Activated T-helper 2 cell treated with anti-CD3 and anti-CD28 coated beads, Interferon-gamma antibody, Interleukin-2, Interleukin-4, amounts not matched to agents 10 μg/mL and 5 μg/mL and 100 μg/mL, durations not matched to agents 14 hours and 24 hours and 36 hours (primary cell): ENCODE measurements at regions not wholly inside any gene's neighbourhood (a gene's known extent, or its start where the extent isn't known, plus 50 kb on each side); places are given as distances from the start of the nearest gene placed in this dataset.

ENCODE experiments used
- DNase-seq: peaks from one replicate; pipeline ENCODE4 v3.0.0; 2021; ENCODE audit warnings: low spot score
- H3K27ac Mint-ChIP-seq: one replicate; pipeline ENCODE4 v1.8.0; 2021; ENCODE audit warnings: mixed read lengths
- H3K27me3 Mint-ChIP-seq: one replicate; pipeline ENCODE4 v1.8.0; 2021; ENCODE audit warnings: low read depth, mixed read lengths
- H3K36me3 Mint-ChIP-seq: one replicate; pipeline ENCODE4 v1.8.0; 2021; ENCODE audit warnings: low read depth, mixed read lengths
- H3K4me1 Mint-ChIP-seq: one replicate; pipeline ENCODE4 v1.8.0; 2021; ENCODE audit warnings: low read depth, mixed read lengths
- H3K4me3 Mint-ChIP-seq: one replicate; pipeline ENCODE4 v1.8.0; 2021; ENCODE audit warnings: low read depth, mild to moderate bottlenecking, moderate library complexity, mixed read lengths
- H3K9me3 Mint-ChIP-seq: one replicate; pipeline ENCODE4 v1.8.0; 2021; ENCODE audit warnings: mixed read lengths
- intact Hi-C: fragments of 100-400 bp; cut with micrococcal nuclease; formaldehyde crosslinking; loops from one replicate; pipeline ENCODE4 v1.15.1; 2023

GRCh38 chr2:129884221-129884786 is 95.2 kb upstream of the RAB6C start:
- intact Hi-C loops: no loop called here
- H3K4me3 Mint-ChIP-seq: no peak overlapping the region
- DNase-seq: no peak
- no peaks in the 10 kb centered on the region for H3K9me3 Mint-ChIP-seq
- H3K4me1 Mint-ChIP-seq: no peaks in the 10 kb centered on the region
- H3K27me3 Mint-ChIP-seq: no peaks in the 10 kb centered on the region
- no peak overlapping the region for H3K27ac Mint-ChIP-seq
- no peaks in the 10 kb centered on the region for H3K36me3 Mint-ChIP-seq

- Mint-ChIP-seq H3K27ac (no peak overlapping the region), H3K4me3 (no peak overlapping the region), H3K36me3 (no peaks in the 10 kb centered on the region), H3K27me3 (no peaks in the 10 kb centered on the region), H3K4me1 (no peaks in the 10 kb centered on the region), H3K9me3 (no peaks in the 10 kb centered on the region)
- DNase-seq: no peak
- intact Hi-C loops: no loop called here
Measured at GRCh38 chr2:129885735-129886134, 93.7 kb upstream of the RAB6C start.

- no peaks in the 10 kb centered on the region for H3K9me3 Mint-ChIP-seq
- no peaks in the 10 kb centered on the region for H3K4me1 Mint-ChIP-seq
- DNase-seq: no peak
- H3K27ac Mint-ChIP-seq: no peak overlapping the region
- no peak overlapping the region for H3K4me3 Mint-ChIP-seq
- H3K36me3 Mint-ChIP-seq: no peaks in the 10 kb centered on the region
- intact Hi-C loops: no loop called here
- H3K27me3 Mint-ChIP-seq: no peaks in the 10 kb centered on the region
Measured at GRCh38 chr2:129887688-129888266, 91.7 kb upstream of the RAB6C start.

GRCh38 chr2:129888461-129888860 is 91.0 kb upstream of the RAB6C start:
- Mint-ChIP-seq H3K27me3 (no peaks in the 10 kb centered on the region), H3K4me1 (no peaks in the 10 kb centered on the region), H3K36me3 (no peaks in the 10 kb centered on the region), H3K9me3 (no peaks in the 10 kb centered on the region), H3K27ac (no peak overlapping the region), H3K4me3 (no peak overlapping the region)
- intact Hi-C loops: no loop called here
- no peak for DNase-seq

- Mint-ChIP-seq H3K4me3 (no peak overlapping the region), H3K9me3 (no peaks in the 10 kb centered on the region), H3K36me3 (no peaks in the 10 kb centered on the region), H3K4me1 (no peaks in the 10 kb centered on the region), H3K27ac (no peak overlapping the region), H3K27me3 (no peaks in the 10 kb centered on the region)
- intact Hi-C loops: no loop called here
- no peak for DNase-seq
Measured at GRCh38 chr2:129888896-129889295, 90.6 kb upstream of the RAB6C start.

GRCh38 chr2:129891341-129892320 is 87.8 kb upstream of the RAB6C start:
- Mint-ChIP-seq H3K36me3 (no peaks in the 10 kb centered on the region), H3K4me3 (no peak overlapping the region), H3K27me3 (no peaks in the 10 kb centered on the region), H3K27ac (no peak overlapping the region), H3K4me1 (no peaks in the 10 kb centered on the region), H3K9me3 (no peaks in the 10 kb centered on the region)
- DNase-seq: no peak
- intact Hi-C loops: no loop called here

- intact Hi-C loops: no loop called here
- H3K36me3 Mint-ChIP-seq: no peaks in the 10 kb centered on the region
- H3K27ac Mint-ChIP-seq: no peak overlapping the region
- no peaks in the 10 kb centered on the region for H3K9me3 Mint-ChIP-seq
- no peaks in the 10 kb centered on the region for H3K27me3 Mint-ChIP-seq
- H3K4me1 Mint-ChIP-seq: no peaks in the 10 kb centered on the region
- H3K4me3 Mint-ChIP-seq: no peak overlapping the region
- no peak for DNase-seq
Measured at GRCh38 chr2:129892360-129892759, 87.1 kb upstream of the RAB6C start.

- intact Hi-C loops: no loop called here
- no peak overlapping the region for H3K27ac Mint-ChIP-seq
- H3K36me3 Mint-ChIP-seq: no peaks in the 10 kb centered on the region
- no peaks in the 10 kb centered on the region for H3K9me3 Mint-ChIP-seq
- no peaks in the 10 kb centered on the region for H3K27me3 Mint-ChIP-seq
- no peak for DNase-seq
- H3K4me3 Mint-ChIP-seq: no peak overlapping the region
- H3K4me1 Mint-ChIP-seq: no peaks in the 10 kb centered on the region
Measured at GRCh38 chr2:129892773-129893172, 86.7 kb upstream of the RAB6C start.

GRCh38 chr2:129893244-129893643 is 86.2 kb upstream of the RAB6C start:
- Mint-ChIP-seq H3K27ac (no peak overlapping the region), H3K4me3 (no peak overlapping the region), H3K27me3 (no peaks in the 10 kb centered on the region), H3K4me1 (no peaks in the 10 kb centered on the region), H3K9me3 (no peaks in the 10 kb centered on the region), H3K36me3 (no peaks in the 10 kb centered on the region)
- intact Hi-C loops: no loop called here
- no peak for DNase-seq

- H3K4me1 Mint-ChIP-seq: no peaks in the 10 kb centered on the region
- no peak overlapping the region for H3K4me3 Mint-ChIP-seq
- intact Hi-C loops: no loop called here
- no peak overlapping the region for H3K27ac Mint-ChIP-seq
- no peaks in the 10 kb centered on the region for H3K27me3 Mint-ChIP-seq
- no peaks in the 10 kb centered on the region for H3K9me3 Mint-ChIP-seq
- no peaks in the 10 kb centered on the region for H3K36me3 Mint-ChIP-seq
- no peak for DNase-seq
Measured at GRCh38 chr2:129894616-129895015, 84.8 kb upstream of the RAB6C start.

- Mint-ChIP-seq H3K36me3 (no peaks in the 10 kb centered on the region), H3K4me3 (no peak overlapping the region), H3K27ac (no peak overlapping the region), H3K9me3 (no peaks in the 10 kb centered on the region), H3K27me3 (no peaks in the 10 kb centered on the region), H3K4me1 (no peaks in the 10 kb centered on the region)
- intact Hi-C loops: no loop called here
- DNase-seq: no peak
Measured at GRCh38 chr2:129895061-129895460, 84.4 kb upstream of the RAB6C start.

GRCh38 chr2:129895526-129896082 is 83.9 kb upstream of the RAB6C start:
- no peak overlapping the region for H3K27ac Mint-ChIP-seq
- DNase-seq: no peak
- intact Hi-C loops: no loop called here
- no peak overlapping the region for H3K4me3 Mint-ChIP-seq
- no peaks in the 10 kb centered on the region for H3K27me3 Mint-ChIP-seq
- H3K9me3 Mint-ChIP-seq: no peaks in the 10 kb centered on the region
- H3K36me3 Mint-ChIP-seq: no peaks in the 10 kb centered on the region
- H3K4me1 Mint-ChIP-seq: no peaks in the 10 kb centered on the region
